GM23248 (cell line): ENCODE measurements at regions not wholly inside any gene's neighbourhood (a gene's known extent, or its start where the extent isn't known, plus 50 kb on each side); places are given as distances from the start of the nearest gene placed in this dataset.

Experiments used
- DNase-seq: peaks from one replicate; pipeline ENCODE4 v3.0.0-alpha.2; 2015
- H2AFZ ChIP-seq: fragments of 200-600 bp; sonication (generic); 2 replicates; pipeline ENCODE4 v1.6.1; 2016; ENCODE audit warnings: antibody characterized with exemption
- H3F3A ChIP-seq: fragments of 200-600 bp; sonication (generic); 2 replicates; pipeline ENCODE4 v1.6.1; 2016; ENCODE audit warnings: mild to moderate bottlenecking, antibody characterized with exemption, mixed run types; ENCODE audit not compliant: insufficient read depth
- H3K27ac ChIP-seq: fragments of 200-600 bp; sonication (generic); 2 replicates; pipeline ENCODE4 v1.5.1; 2016; ENCODE audit warnings: mild to moderate bottlenecking
- H3K27me3 ChIP-seq: fragments of 200-600 bp; sonication (generic); replicated peaks from 2 replicates; pipeline ENCODE4 v1.6.1; 2016; ENCODE audit warnings: mild to moderate bottlenecking; ENCODE audit not compliant: insufficient read depth
- H3K36me3 ChIP-seq: fragments of 200-600 bp; sonication (generic); 2 replicates; pipeline ENCODE4 v1.6.1; 2016; ENCODE audit warnings: low read depth, mild to moderate bottlenecking
- H3K4me1 ChIP-seq: fragments of 200-600 bp; sonication (generic); 2 replicates; pipeline ENCODE4 v1.6.1; 2016; ENCODE audit warnings: mild to moderate bottlenecking; ENCODE audit not compliant: insufficient read depth
- H3K4me2 ChIP-seq: fragments of 200-600 bp; sonication (generic); one replicate; pipeline ENCODE4 v1.6.1; 2016; ENCODE audit warnings: mild to moderate bottlenecking; ENCODE audit not compliant: unreplicated experiment
- H3K4me3 ChIP-seq: fragments of 200-600 bp; sonication (generic); 2 replicates; pipeline ENCODE4 v1.5.1; 2016; ENCODE audit warnings: mild to moderate bottlenecking
- H3K79me2 ChIP-seq: fragments of 200-600 bp; sonication (generic); 2 replicates; pipeline ENCODE4 v1.6.1; 2016; ENCODE audit warnings: mild to moderate bottlenecking; ENCODE audit not compliant: insufficient read depth
- H3K9ac ChIP-seq: fragments of 200-600 bp; sonication (generic); 2 replicates; pipeline ENCODE4 v1.6.1; 2016; ENCODE audit warnings: mild to moderate bottlenecking
- H3K9me2 ChIP-seq: fragments of 200-600 bp; sonication (generic); 2 replicates; pipeline ENCODE4 v1.6.1; 2016; ENCODE audit warnings: mixed run types, mild to moderate bottlenecking, moderate library complexity; ENCODE audit not compliant: insufficient read depth
- H3K9me3 ChIP-seq: fragments of 200-600 bp; sonication (generic); one replicate; pipeline ENCODE4 v1.6.1; 2017; ENCODE audit warnings: low read depth
- H4K20me1 ChIP-seq: fragments of 200-600 bp; sonication (generic); 2 replicates; pipeline ENCODE4 v1.6.0; 2016; ENCODE audit not compliant: insufficient read depth
- EZH2 ChIP-seq: fragments of 200-600 bp; sonication (generic); IDR thresholded peaks from 2 replicates; pipeline ENCODE4 v1.6.1; 2018; ENCODE audit warnings: antibody characterized with exemption, mild to moderate bottlenecking; ENCODE audit not compliant: insufficient read depth, poor library complexity, severe bottlenecking
- EZH2phosphoT487 ChIP-seq: fragments of 200-600 bp; sonication (generic); IDR thresholded peaks from 2 replicates; pipeline ENCODE4 v1.6.1; 2018; ENCODE audit warnings: antibody characterized with exemption, moderate library complexity, mild to moderate bottlenecking, low read depth; ENCODE audit not compliant: insufficient read depth
- WGBS, 2 experiments: methylation state at CpG; one replicate each; pipeline ENCODE4 v1.1.6; 2015 to 2017; ENCODE audit warnings: low lambda C conversion rate in 2 of 2, low coverage in 1 of 2; ENCODE audit errors: missing lambda C conversion rate in 2 of 2; 5-methylcytosine and 5-hydroxymethylcytosine counted together
- in situ Hi-C: fragments of 300-500 bp; cut with MboI; formaldehyde crosslinking; loops from 2 replicates; pipeline ENCODE4 v1.15.0; 2020

DNA sequence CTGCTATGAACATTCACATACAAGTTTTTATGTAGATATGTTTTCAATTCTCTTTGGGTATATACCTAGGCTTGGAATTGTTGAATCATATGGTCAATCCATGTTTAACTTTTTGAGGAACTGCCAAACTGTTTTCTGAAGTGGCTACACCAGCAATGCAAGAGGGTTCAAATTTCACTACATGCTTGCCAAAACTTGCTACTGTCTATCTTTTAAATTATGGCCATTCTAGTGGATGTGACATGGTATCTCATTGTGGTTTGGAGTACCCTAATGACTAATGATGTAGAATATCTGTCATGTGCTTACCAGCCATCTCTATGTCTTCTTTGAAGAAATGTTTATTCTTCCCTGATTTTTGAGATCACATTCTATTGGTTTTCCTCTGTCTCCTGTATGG is 860.3 kb downstream of the DIAPH3 start:
- DNase-seq = no peak
- no peak overlapping the region for H3K4me3 ChIP-seq
- TF ChIP-seq EZH2phosphoT487 = no peak
- TF ChIP-seq EZH2 = no peak
- no peaks in the 10 kb centered on the region for H3K9me3 ChIP-seq
- H3K9me2 ChIP-seq = no peaks in the 10 kb centered on the region
- H3K36me3 ChIP-seq = no peaks in the 10 kb centered on the region
- H2AFZ ChIP-seq = no peak overlapping the region
- H4K20me1 ChIP-seq = no peaks in the 10 kb centered on the region
- H3K9ac ChIP-seq = no peak overlapping the region
- no peaks in the 10 kb centered on the region for H3K27me3 ChIP-seq
- H3F3A ChIP-seq = no peaks in the 10 kb centered on the region
- in situ Hi-C loops = no loop called here
- no peak overlapping the region for H3K27ac ChIP-seq
- no peaks in the 10 kb centered on the region for H3K79me2 ChIP-seq
- no peak overlapping the region for H3K4me2 ChIP-seq
- H3K4me1 ChIP-seq = no peaks in the 10 kb centered on the region

DNA sequence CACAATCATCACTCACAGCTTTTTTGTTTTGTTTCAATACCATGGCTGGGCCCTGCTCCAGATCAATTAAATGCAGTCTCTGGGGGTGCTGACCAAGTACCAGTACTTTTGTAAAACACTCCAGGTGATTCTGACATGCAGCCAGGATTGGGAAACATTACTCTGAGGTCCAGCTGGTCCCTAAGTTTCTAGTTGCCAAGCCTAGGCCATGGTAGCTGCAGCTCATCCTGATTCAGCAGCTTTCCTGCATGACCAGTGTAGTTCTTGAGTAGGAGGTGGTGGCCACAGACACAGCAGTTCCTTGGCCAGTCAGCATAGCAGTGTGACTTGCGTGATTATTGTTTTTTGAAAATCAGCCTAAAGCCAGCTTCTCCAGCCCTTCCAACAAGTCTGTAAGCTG is 859.1 kb downstream of the DIAPH3 start:
- in situ Hi-C loops = no loop called here
- no peak overlapping the region for H3K9ac ChIP-seq
- no peak overlapping the region for H2AFZ ChIP-seq
- no peak for TF ChIP-seq EZH2
- no peak for TF ChIP-seq EZH2phosphoT487
- no peaks in the 10 kb centered on the region for H3K36me3 ChIP-seq
- 44 to 73% methylated on average over 1 of the region's 1 CpG for WGBS, 2 experiments
- H3K79me2 ChIP-seq = no peaks in the 10 kb centered on the region
- no peaks in the 10 kb centered on the region for H3F3A ChIP-seq
- H4K20me1 ChIP-seq = no peaks in the 10 kb centered on the region
- no peak overlapping the region for H3K27ac ChIP-seq
- no peaks in the 10 kb centered on the region for H3K4me1 ChIP-seq
- H3K9me3 ChIP-seq = no peaks in the 10 kb centered on the region
- H3K27me3 ChIP-seq = no peaks in the 10 kb centered on the region
- H3K9me2 ChIP-seq = no peaks in the 10 kb centered on the region
- H3K4me3 ChIP-seq = no peak overlapping the region
- no peak for DNase-seq
- no peak overlapping the region for H3K4me2 ChIP-seq

DNA sequence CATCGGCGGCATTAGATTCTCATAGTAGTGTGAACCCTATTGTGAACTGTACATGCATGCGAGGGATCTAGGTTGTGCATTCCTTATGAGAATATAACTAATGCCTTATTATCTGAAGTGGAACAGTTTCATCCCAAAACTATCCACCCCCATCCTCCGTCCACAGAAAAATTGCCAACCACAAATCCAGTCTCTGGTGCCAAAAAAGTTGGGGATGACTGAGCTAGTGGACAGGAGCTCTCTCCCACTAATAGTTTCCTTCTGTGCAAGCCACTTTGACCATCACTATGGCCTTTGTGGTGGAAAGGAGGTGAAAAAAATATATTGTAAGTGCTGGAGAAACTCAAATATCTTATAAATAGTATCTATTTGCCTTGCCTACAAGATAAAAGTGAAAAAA is 857.8 kb downstream of the DIAPH3 start:
- Histone ChIP-seq H3K4me3 (no peak overlapping the region), H3K79me2 (no peaks in the 10 kb centered on the region), H3K4me1 (no peaks in the 10 kb centered on the region), H3K4me2 (no peak overlapping the region), H2AFZ (no peak overlapping the region), H3K27ac (no peak overlapping the region), H3K9me3 (no peaks in the 10 kb centered on the region), H3K36me3 (no peaks in the 10 kb centered on the region), H3K27me3 (no peaks in the 10 kb centered on the region), H3K9ac (no peak overlapping the region), H3K9me2 (no peaks in the 10 kb centered on the region), H3F3A (no peaks in the 10 kb centered on the region), H4K20me1 (no peaks in the 10 kb centered on the region)
- 46 to 49% methylated on average over 4 of the region's 4 CpGs for WGBS, 2 experiments
- TF ChIP-seq EZH2 = no peak
- no peak for TF ChIP-seq EZH2phosphoT487
- in situ Hi-C loops = no loop called here
- DNase-seq = no peak

DNA sequence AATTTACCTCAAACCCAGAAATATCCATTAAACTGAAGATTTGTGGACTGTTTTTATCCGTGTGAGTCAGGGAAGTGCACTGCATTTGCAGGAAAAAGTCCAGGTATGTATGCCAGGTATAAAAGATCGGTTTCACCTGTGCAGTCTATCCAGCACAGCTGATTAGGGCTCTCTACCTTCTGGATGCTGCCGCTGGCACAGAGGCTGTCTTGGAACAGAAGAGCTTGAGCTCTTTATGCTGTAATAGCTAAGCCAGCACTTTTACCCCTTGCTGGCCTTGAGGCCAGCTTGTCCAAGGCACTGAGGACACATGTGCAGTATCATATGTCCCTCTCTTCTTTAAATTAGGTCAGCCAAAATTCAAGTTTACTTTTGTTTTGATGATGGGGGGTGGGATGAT is 851.0 kb downstream of the DIAPH3 start:
- Histone ChIP-seq H3K4me3 (no peak overlapping the region), H3K36me3 (no peaks in the 10 kb centered on the region), H3F3A (no peaks in the 10 kb centered on the region), H3K27me3 (no peaks in the 10 kb centered on the region), H3K9me3 (no peaks in the 10 kb centered on the region), H3K9ac (no peak overlapping the region), H2AFZ (no peak overlapping the region), H3K79me2 (no peaks in the 10 kb centered on the region), H3K4me1 (no peaks in the 10 kb centered on the region), H4K20me1 (no peaks in the 10 kb centered on the region), H3K27ac (no peak overlapping the region), H3K9me2 (no peaks in the 10 kb centered on the region), H3K4me2 (no peak overlapping the region)
- in situ Hi-C loops = no loop called here
- DNase-seq = no peak
- 20 to 32% methylated on average over 3 of the region's 3 CpGs for WGBS, 2 experiments
- TF ChIP-seq EZH2 (no peak), EZH2phosphoT487 (no peak)

DNA sequence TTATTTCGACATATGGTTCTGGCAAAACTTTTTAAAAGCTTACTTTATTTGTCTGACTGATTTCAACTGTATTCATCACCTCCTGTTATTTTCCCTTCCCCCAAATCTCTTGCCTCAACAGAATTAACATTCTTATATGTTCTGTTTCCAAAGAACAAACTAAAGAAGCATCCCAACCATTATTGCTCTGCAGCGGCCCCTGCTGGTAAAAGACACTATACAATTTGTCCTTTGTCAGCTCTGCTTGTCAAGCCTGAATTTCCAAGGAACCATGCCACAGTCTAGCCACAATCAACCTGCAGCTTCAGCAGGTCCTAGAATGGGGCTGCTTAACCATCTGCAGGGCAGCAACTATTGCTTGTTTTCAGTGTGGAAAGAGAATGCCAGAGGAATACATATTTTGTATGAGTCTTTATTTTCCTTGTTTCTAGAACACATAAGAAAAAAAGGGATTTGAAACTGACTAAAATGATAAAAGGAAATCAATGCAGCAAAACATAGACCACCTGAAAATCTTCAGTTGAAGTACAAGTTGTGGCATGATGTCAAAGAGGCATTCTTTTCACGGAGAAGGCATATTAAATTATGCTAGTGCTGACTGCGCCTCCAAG is 845.3 kb downstream of the DIAPH3 start:
- Histone ChIP-seq H3F3A (no peaks in the 10 kb centered on the region), H3K9me3 (no peaks in the 10 kb centered on the region), H3K9me2 (no peaks in the 10 kb centered on the region), H3K4me2 (no peak overlapping the region), H3K9ac (no peak overlapping the region), H4K20me1 (no peaks in the 10 kb centered on the region), H3K79me2 (no peaks in the 10 kb centered on the region), H3K27ac (no peak overlapping the region), H2AFZ (no peak overlapping the region), H3K36me3 (no peaks in the 10 kb centered on the region), H3K4me1 (no peaks in the 10 kb centered on the region), H3K27me3 (no peaks in the 10 kb centered on the region), H3K4me3 (no peak overlapping the region)
- peak; percentile 61 for DNase-seq
- in situ Hi-C loops = no loop called here
- no peak for TF ChIP-seq EZH2
- no peak for TF ChIP-seq EZH2phosphoT487
- WGBS, 2 experiments = 25 to 26% methylated on average over 4 of the region's 4 CpGs
